K562 (cell line): ENCODE measurements at regions not wholly inside any gene's neighbourhood (a gene's known extent, or its start where the extent isn't known, plus 50 kb on each side); places are given as distances from the start of the nearest gene placed in this dataset.

Experiments used
- ZBTB40 ChIP-seq, 2 experiments: fragments of 450-650 bp in 1 of 2; sonication (generic) in 1 of 2; formaldehyde crosslinking in 1 of 2; IDR thresholded peaks; 2 replicates each; pipeline versions ENCODE4 v1.7.1 to v1.9.0; 2016 to 2022; ENCODE audit warnings: inconsistent platforms in 1 of 2, mild to moderate bottlenecking in 1 of 2, missing genetic modification reagents in 1 of 2

- TF ChIP-seq ZBTB40 (IDR thresholded peaks at IDR 0.05) (0 out of 2 replicates have a peak, but pooled peaks have one; percentile 14), ZBTB40 (CRISPR knock-in tag; IDR thresholded peaks at IDR 0.05) (no peak)
Observed at GRCh38 chr2:144937910-144938709, 418.2 kb upstream of the ZEB2 start (continued).
